GM10248 (cell line): ENCODE measurements at regions not wholly inside any gene's neighbourhood (a gene's known extent, or its start where the extent isn't known, plus 50 kb on each side); places are given as distances from the start of the nearest gene placed in this dataset.

ENCODE experiments used
- CTCF ChIA-PET: fragments of 300-600 bp; sonication (Branson Sonifier 250); formaldehyde crosslinking; extraction: SDS; loops from one replicate; lab custom pipeline; 2021; ENCODE audit warnings: antibody characterized with exemption; lab: Yijun Ruan, JAX
- POLR2A ChIA-PET: fragments of 350-650 bp; sonication (Branson Sonifier 250); formaldehyde crosslinking; extraction: SDS; loops from one replicate; lab custom pipeline; 2020; ENCODE audit warnings: antibody characterized with exemption; lab: Yijun Ruan, JAX
- DNase-seq: peaks from one replicate; pipeline ENCODE4 v3.0.0; 2012; ENCODE audit errors: extremely low spot score
- CTCF ChIP-seq: IDR thresholded peaks from 2 replicates; pipeline ENCODE4 v1.5.1; 2012; ENCODE audit warnings: mild to moderate bottlenecking, low read depth; ENCODE audit errors: extremely low read depth, missing control alignments, control extremely low read depth

- DNase-seq: no peak
- ChIA-PET POLR2A (no interaction called here), CTCF (interaction anchor here (2.4 kb wide), 1 partner anchor 341 kb away, joined by 5 read pairs; no protein-coding TSS in a partner anchor)
- no peak for TF ChIP-seq CTCF
Measured at GRCh38 chr13:73945871-73946270, 188.3 kb downstream of the KLF12 start.

- DNase-seq: no peak
- TF ChIP-seq CTCF: no peak
- ChIA-PET POLR2A (no interaction called here), CTCF (interaction anchor here (2.4 kb wide), 1 partner anchor 341 kb away, joined by 5 read pairs; no protein-coding TSS in a partner anchor)
Measured at GRCh38 chr13:73945382-73945781, 188.8 kb downstream of the KLF12 start.

GRCh38 chr13:73943965-73944233 lies 190.3 kb downstream of the KLF12 start:
- POLR2A ChIA-PET: no interaction called here
- no peak for DNase-seq
- TF ChIP-seq CTCF: no peak
- CTCF ChIA-PET: interaction anchor here (1.4 kb wide), 1 partner anchor 9 kb away, joined by 5 read pairs; no protein-coding TSS in a partner anchor

GRCh38 chr13:73943137-73943964 lies 190.9 kb downstream of the KLF12 start:
- peak; percentile 29 for DNase-seq
- POLR2A ChIA-PET: no interaction called here
- CTCF ChIA-PET: interaction anchor here (1.4 kb wide), 1 partner anchor 9 kb away, joined by 5 read pairs; no protein-coding TSS in a partner anchor
- TF ChIP-seq CTCF: no peak

GRCh38 chr13:73941752-73942151 lies 192.5 kb downstream of the KLF12 start:
- no peak for TF ChIP-seq CTCF
- DNase-seq: no peak
- CTCF ChIA-PET: interaction anchor here (1.7 kb wide), 1 partner anchor 39 kb away, joined by 3 read pairs; no protein-coding TSS in a partner anchor
- POLR2A ChIA-PET: no interaction called here

GRCh38 chr13:73940098-73940497 lies 194.1 kb downstream of the KLF12 start:
- CTCF ChIA-PET: interaction anchor here (1.0 to 2.9 kb wide), 2 partner anchors 11 to 54 kb away, joined by 3 to 12 read pairs; no protein-coding TSS in a partner anchor
- no peak for TF ChIP-seq CTCF
- POLR2A ChIA-PET: no interaction called here

More at GRCh38 chr13:73940098-73940497, 194.1 kb downstream of the KLF12 start:
- no peak for DNase-seq
